ENCODE measurements at regions not wholly inside any gene's neighbourhood (a gene's known extent, or its start where the extent isn't known, plus 50 kb on each side); places are given as distances from the start of the nearest gene placed in this dataset.

DNA sequence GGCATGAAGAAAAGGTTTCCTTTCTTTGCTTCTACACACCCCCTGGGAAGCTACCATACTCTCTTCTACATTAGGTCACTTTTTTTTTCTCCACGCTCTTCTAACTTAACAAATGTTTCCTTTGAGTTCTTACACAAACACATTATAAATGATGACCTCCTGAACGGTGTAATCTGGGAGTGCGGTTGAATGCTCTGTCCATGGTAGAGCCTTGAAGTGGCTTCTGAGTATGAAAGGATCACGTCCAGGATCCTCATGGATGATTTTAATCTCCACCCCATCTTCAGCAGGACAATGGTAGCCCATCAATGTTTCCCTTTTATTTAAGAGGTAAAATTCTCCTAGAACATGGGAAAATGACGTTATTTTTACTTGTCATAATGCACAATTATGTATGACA lies 587.3 kb downstream of the SEMA5A start:
- TF ChIP-seq, protein P1, sequence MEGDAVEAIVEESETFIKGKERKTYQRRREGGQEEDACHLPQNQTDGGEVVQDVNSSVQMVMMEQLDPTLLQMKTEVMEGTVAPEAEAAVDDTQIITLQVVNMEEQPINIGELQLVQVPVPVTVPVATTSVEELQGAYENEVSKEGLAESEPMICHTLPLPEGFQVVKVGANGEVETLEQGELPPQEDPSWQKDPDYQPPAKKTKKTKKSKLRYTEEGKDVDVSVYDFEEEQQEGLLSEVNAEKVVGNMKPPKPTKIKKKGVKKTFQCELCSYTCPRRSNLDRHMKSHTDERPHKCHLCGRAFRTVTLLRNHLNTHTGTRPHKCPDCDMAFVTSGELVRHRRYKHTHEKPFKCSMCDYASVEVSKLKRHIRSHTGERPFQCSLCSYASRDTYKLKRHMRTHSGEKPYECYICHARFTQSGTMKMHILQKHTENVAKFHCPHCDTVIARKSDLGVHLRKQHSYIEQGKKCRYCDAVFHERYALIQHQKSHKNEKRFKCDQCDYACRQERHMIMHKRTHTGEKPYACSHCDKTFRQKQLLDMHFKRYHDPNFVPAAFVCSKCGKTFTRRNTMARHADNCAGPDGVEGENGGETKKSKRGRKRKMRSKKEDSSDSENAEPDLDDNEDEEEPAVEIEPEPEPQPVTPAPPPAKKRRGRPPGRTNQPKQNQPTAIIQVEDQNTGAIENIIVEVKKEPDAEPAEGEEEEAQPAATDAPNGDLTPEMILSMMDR (IDR thresholded peaks at IDR 0.05; ENCODE audit: insufficient read depth, low read length, poor library complexity, severe bottlenecking), result no peak
- TF ChIP-seq EZH2phosphoT487 (conservative IDR thresholded peaks at IDR 0.05; ENCODE audit: low read length), result no peak
